ENCODE measurements at regions not wholly inside any gene's neighbourhood (a gene's known extent, or its start where the extent isn't known, plus 50 kb on each side); places are given as distances from the start of the nearest gene placed in this dataset.

- Histone ChIP-seq H3K36me3 (ENCODE audit: insufficient read depth) (no peaks in the 10 kb centered on the region), H3K27ac (no peak overlapping the region), H3K4me3 (IDR thresholded peaks at IDR 0.05; ENCODE audit: insufficient read depth, low read depth, low read length) (no peak overlapping the region), H3K27me3 (ENCODE audit: insufficient read depth, low read depth) (no peaks in the 10 kb centered on the region), H3K9ac (no peak overlapping the region), H3K4me1 (ENCODE audit: low read depth, poor library complexity, severe bottlenecking) (no peaks in the 10 kb centered on the region), H2AFZ (ENCODE audit: low read depth) (no peak overlapping the region), H3K4me2 (no peak overlapping the region), H3K79me2 (ENCODE audit: insufficient read depth, low read depth) (no peaks in the 10 kb centered on the region), H4K20me1 (ENCODE audit: insufficient read depth) (no peaks in the 10 kb centered on the region)
- TF ChIP-seq CTCF (conservative IDR thresholded peaks at IDR 0.05; ENCODE audit: low read depth, low read length): no peak
These were observed 220.5 kb upstream of the MPDZ start for GRCh38 chr9:13500034-13500433.

- H2AFZ ChIP-seq (ENCODE audit: low read depth): no peak overlapping the region
- TF ChIP-seq CTCF (conservative IDR thresholded peaks at IDR 0.05; ENCODE audit: low read depth, low read length): no peak
- H3K4me1 ChIP-seq (ENCODE audit: low read depth, poor library complexity, severe bottlenecking): no peaks in the 10 kb centered on the region
- no peaks in the 10 kb centered on the region for H3K36me3 ChIP-seq (ENCODE audit: insufficient read depth)
- no peak overlapping the region for H3K4me2 ChIP-seq
- no peak overlapping the region for H3K27ac ChIP-seq
- no peaks in the 10 kb centered on the region for H3K27me3 ChIP-seq (ENCODE audit: insufficient read depth, low read depth)
- H3K9ac ChIP-seq: no peak overlapping the region
- no peak overlapping the region for H3K4me3 ChIP-seq (IDR thresholded peaks at IDR 0.05; ENCODE audit: insufficient read depth, low read depth, low read length)
- H4K20me1 ChIP-seq (ENCODE audit: insufficient read depth): no peaks in the 10 kb centered on the region
- no peaks in the 10 kb centered on the region for H3K79me2 ChIP-seq (ENCODE audit: insufficient read depth, low read depth)
These were observed 214.2 kb upstream of the MPDZ start for GRCh38 chr9:13493697-13494096.

DNA sequence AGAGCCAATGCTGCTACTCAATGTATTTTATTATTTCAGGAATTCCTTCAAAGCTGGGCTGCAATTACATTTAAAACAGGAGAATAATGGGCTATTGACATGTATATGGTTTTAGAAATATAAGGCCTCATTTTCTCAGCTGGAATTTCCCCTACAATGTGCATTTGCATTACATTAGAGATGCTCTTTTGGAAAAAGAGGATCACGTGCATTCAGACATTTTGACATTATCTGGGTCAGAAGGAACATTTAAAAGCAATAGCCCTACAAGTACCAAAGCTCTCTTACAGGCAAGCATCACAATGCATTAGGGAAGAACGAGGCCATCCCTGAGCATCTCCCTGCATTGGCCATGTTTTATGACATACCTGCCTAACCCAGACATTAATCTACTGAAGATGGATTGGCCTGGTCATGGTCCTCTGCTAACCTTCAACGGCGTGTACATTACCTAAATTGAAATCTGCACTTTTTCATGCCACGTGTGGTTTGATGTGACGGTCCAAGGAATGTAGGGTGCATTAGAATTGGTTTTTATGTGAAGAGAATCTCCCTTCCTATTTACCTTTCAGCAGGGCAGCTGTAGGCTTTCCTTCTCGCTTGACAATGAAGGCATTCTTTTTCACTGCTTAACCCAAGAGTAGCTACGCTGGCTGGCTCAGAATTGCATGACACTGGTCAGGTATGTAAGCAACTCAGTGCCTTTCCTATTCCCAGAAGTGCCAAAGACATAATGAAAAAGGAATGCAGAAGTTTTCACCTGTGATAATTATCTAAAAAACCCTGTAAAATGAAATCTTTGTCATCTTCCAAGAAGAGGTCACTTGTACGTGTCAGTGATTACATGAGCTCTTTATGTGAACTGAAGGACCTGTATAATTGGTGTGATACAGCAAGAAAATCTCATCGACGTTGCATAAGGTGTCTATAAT is 212.3 kb upstream of the MPDZ start:
- H4K20me1 ChIP-seq (ENCODE audit: insufficient read depth): no peaks in the 10 kb centered on the region
- no peak overlapping the region for H3K9ac ChIP-seq
- H3K36me3 ChIP-seq (ENCODE audit: insufficient read depth): no peaks in the 10 kb centered on the region
- H3K27me3 ChIP-seq (ENCODE audit: insufficient read depth, low read depth): no peaks in the 10 kb centered on the region
- H3K27ac ChIP-seq: no peak overlapping the region
- H3K4me3 ChIP-seq (IDR thresholded peaks at IDR 0.05; ENCODE audit: insufficient read depth, low read depth, low read length): no peak overlapping the region
- H3K4me1 ChIP-seq (ENCODE audit: low read depth, poor library complexity, severe bottlenecking): no peaks in the 10 kb centered on the region
- no peak overlapping the region for H2AFZ ChIP-seq (ENCODE audit: low read depth)
- no peak for TF ChIP-seq CTCF (conservative IDR thresholded peaks at IDR 0.05; ENCODE audit: low read depth, low read length)
- no peaks in the 10 kb centered on the region for H3K79me2 ChIP-seq (ENCODE audit: insufficient read depth, low read depth)
- H3K4me2 ChIP-seq: no peak overlapping the region

DNA sequence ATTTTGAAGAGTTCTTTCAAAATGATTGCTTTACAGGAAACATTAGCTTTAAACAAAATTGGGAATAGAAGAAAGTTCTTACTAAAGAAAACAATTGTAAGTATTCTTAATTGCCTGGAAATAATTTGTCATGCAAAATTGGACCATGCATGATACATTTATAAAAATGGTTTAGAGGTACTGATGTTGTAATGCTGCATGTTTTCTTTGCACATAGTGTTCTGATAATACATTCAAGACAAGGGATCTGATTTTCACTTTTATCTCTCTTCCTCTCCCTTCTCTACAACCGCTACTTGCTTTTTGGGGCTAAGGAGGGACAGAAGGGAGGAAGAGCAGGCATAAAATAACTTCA is 211.6 kb upstream of the MPDZ start:
- no peak for TF ChIP-seq CTCF (conservative IDR thresholded peaks at IDR 0.05; ENCODE audit: low read depth, low read length)
- no peak overlapping the region for H3K4me3 ChIP-seq (IDR thresholded peaks at IDR 0.05; ENCODE audit: insufficient read depth, low read depth, low read length)
- H3K36me3 ChIP-seq (ENCODE audit: insufficient read depth): no peaks in the 10 kb centered on the region
- no peak overlapping the region for H3K27ac ChIP-seq
- no peak overlapping the region for H3K4me2 ChIP-seq
- no peak overlapping the region for H3K9ac ChIP-seq
- no peaks in the 10 kb centered on the region for H3K79me2 ChIP-seq (ENCODE audit: insufficient read depth, low read depth)
- no peak overlapping the region for H2AFZ ChIP-seq (ENCODE audit: low read depth)
- H3K4me1 ChIP-seq (ENCODE audit: low read depth, poor library complexity, severe bottlenecking): no peaks in the 10 kb centered on the region
- no peaks in the 10 kb centered on the region for H4K20me1 ChIP-seq (ENCODE audit: insufficient read depth)
- H3K27me3 ChIP-seq (ENCODE audit: insufficient read depth, low read depth): no peaks in the 10 kb centered on the region

All from KMS-11 (cell line).